ENCODE measurements at regions not wholly inside any gene's neighbourhood (a gene's known extent, or its start where the extent isn't known, plus 50 kb on each side); places are given as distances from the start of the nearest gene placed in this dataset.
A peak's percentile ranks its signal among the peaks of the same experiment; 100 is the strongest.
"Not testable (repeated sequence)": the region's sequence is repeated elsewhere in the genome, so short reads cannot be mapped to it uniquely, and the experiment has no call there.

DNA sequence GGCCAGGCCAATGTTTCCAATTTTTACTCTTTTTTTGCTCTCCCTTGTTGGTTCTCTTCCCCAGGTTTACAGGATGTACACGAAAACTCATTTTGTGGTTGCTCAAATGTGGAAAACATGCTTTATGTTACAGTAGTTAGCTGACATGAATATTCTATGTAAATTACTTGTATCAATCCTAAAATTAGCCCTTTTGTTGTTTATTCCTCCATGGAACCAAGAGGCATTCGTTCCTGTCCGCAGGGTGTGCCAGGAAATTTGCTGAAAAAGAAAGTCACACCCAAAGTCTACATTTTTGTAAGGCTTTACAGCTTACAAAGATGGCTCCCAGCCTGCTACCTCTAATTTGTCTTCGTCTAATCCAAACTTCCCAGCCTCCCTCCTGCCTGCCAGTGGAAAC is 652.3 kb downstream of the ETS1 start:
- Mint-ChIP-seq H3K9me3 (ENCODE audit: low read depth) (peaks cover 3% of the 10 kb centered on the region), H3K4me3 (ENCODE audit: unreplicated experiment) (no peak overlapping the region), H3K36me3 (ENCODE audit: low read depth) (no peaks in the 10 kb centered on the region), H3K27me3 (ENCODE audit: low read depth) (no peaks in the 10 kb centered on the region), H3K4me1 (ENCODE audit: low read depth) (no peaks in the 10 kb centered on the region), H3K27ac (ENCODE audit: unreplicated experiment) (no peak overlapping the region)
- DNase-seq (ENCODE audit: low spot score) = no peak
- TF ChIP-seq, protein P1, sequence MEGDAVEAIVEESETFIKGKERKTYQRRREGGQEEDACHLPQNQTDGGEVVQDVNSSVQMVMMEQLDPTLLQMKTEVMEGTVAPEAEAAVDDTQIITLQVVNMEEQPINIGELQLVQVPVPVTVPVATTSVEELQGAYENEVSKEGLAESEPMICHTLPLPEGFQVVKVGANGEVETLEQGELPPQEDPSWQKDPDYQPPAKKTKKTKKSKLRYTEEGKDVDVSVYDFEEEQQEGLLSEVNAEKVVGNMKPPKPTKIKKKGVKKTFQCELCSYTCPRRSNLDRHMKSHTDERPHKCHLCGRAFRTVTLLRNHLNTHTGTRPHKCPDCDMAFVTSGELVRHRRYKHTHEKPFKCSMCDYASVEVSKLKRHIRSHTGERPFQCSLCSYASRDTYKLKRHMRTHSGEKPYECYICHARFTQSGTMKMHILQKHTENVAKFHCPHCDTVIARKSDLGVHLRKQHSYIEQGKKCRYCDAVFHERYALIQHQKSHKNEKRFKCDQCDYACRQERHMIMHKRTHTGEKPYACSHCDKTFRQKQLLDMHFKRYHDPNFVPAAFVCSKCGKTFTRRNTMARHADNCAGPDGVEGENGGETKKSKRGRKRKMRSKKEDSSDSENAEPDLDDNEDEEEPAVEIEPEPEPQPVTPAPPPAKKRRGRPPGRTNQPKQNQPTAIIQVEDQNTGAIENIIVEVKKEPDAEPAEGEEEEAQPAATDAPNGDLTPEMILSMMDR (IDR thresholded peaks at IDR 0.05) = no peak

DNA sequence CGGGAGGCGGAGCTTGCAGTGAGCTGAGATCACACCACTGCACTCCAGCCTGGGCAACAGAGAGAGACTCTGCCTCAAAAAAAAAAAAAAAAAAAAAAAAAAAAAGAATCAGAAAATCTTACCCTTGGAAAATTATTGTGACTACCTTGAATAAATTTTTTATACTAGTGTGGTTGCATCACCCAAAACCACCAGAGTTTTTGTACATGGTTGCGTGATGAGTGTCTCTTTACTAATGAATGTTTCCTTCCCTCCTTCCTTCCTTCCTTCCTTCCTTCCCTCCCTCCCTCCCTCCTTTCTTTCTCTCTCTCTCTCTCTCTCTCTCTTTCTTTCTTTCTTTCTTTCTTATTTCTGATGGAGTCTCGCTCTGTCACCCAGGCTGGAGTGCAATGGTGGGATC is 653.4 kb downstream of the ETS1 start:
- not testable (repeated sequence) for H3K27me3 Mint-ChIP-seq (ENCODE audit: low read depth); H3K4me1 Mint-ChIP-seq (ENCODE audit: low read depth); H3K27ac Mint-ChIP-seq (ENCODE audit: unreplicated experiment); DNase-seq (ENCODE audit: low spot score); H3K9me3 Mint-ChIP-seq (ENCODE audit: low read depth); H3K36me3 Mint-ChIP-seq (ENCODE audit: low read depth); H3K4me3 Mint-ChIP-seq (ENCODE audit: unreplicated experiment)

DNA sequence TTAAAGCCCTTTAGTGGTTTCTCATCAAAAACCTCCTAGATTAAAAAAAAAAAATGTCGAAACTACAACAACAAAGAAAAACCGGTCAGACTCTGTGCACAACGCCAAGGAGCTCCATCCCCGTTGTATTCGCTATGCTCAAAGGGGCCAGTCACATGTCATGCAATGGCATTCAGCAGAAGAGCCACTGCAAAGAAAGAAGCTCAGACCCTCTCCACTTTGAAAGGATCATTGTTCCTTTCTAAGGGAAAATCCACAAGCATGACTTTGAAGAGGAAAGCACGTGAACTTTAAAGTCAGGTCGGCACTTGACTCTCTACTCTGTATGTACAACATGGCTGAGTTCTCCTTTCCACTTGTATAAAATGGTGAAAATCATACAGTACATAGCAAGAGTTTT is 655.6 kb downstream of the ETS1 start:
- no peaks in the 10 kb centered on the region for H3K4me1 Mint-ChIP-seq (ENCODE audit: low read depth)
- DNase-seq (ENCODE audit: low spot score) = no peak
- no peaks in the 10 kb centered on the region for H3K27me3 Mint-ChIP-seq (ENCODE audit: low read depth)
- H3K36me3 Mint-ChIP-seq (ENCODE audit: low read depth) = no peaks in the 10 kb centered on the region
- no peak overlapping the region for H3K4me3 Mint-ChIP-seq (ENCODE audit: unreplicated experiment)
- no peak overlapping the region for H3K27ac Mint-ChIP-seq (ENCODE audit: unreplicated experiment)
- peaks cover 3% of the 10 kb centered on the region for H3K9me3 Mint-ChIP-seq (ENCODE audit: low read depth)
- TF ChIP-seq, protein P1 (IDR thresholded peaks at IDR 0.05) = no peak

DNA sequence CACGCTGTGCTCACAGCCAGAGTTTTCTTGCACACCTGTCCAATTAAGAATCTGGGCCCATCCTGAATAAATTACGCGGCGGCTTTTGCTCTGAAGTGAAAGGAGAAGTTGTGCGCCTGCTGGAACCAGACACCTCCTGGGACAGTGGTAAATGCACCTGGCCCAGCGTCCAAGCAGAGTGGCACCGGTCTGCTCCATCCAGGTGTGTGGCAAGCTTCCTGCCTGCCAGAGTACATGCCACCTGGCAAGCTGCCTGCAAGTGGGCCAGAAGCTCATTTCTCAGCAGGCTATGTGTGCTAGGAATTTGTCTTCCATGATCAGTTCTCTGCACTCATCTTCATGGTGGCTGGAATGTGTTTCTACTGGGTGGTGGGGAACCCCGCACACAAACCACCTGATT is 660.6 kb downstream of the ETS1 start:
- peaks cover 29% of the 10 kb centered on the region for H3K4me1 Mint-ChIP-seq (ENCODE audit: low read depth)
- no peak overlapping the region for H3K27ac Mint-ChIP-seq (ENCODE audit: unreplicated experiment)
- TF ChIP-seq, protein P1 (IDR thresholded peaks at IDR 0.05) = no peak
- no peak for DNase-seq (ENCODE audit: low spot score)
- H3K36me3 Mint-ChIP-seq (ENCODE audit: low read depth) = no peaks in the 10 kb centered on the region
- H3K27me3 Mint-ChIP-seq (ENCODE audit: low read depth) = no peaks in the 10 kb centered on the region
- H3K9me3 Mint-ChIP-seq (ENCODE audit: low read depth) = peaks cover 5% of the 10 kb centered on the region
- H3K4me3 Mint-ChIP-seq (ENCODE audit: unreplicated experiment) = no peak overlapping the region

DNA sequence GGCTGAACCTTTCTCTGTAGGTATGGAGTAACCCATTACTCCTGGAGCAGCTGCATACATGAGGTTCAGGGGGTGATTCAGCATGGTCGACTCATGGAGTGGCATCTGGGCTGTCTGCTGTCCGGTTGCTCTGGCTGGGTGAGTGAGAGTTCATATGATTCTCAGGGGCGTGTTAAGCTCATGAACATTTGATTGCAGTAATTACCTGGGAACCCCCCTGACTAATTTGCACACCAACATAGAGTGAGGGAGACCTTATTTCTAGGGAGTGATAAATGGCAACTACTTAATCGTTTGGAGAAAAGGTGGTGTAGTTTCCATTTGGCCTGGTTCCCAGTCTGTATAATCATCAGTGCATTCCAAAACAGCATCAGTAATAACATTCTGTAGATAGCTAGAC is 661.9 kb downstream of the ETS1 start:
- peaks cover 9% of the 10 kb centered on the region for H3K9me3 Mint-ChIP-seq (ENCODE audit: low read depth)
- H3K4me1 Mint-ChIP-seq (ENCODE audit: low read depth) = peaks cover 32% of the 10 kb centered on the region
- TF ChIP-seq, protein P1 (IDR thresholded peaks at IDR 0.05) = no peak
- no peak overlapping the region for H3K4me3 Mint-ChIP-seq (ENCODE audit: unreplicated experiment)
- H3K36me3 Mint-ChIP-seq (ENCODE audit: low read depth) = no peaks in the 10 kb centered on the region
- peak overlapping the region; percentile 57 for H3K27ac Mint-ChIP-seq (ENCODE audit: unreplicated experiment)
- no peaks in the 10 kb centered on the region for H3K27me3 Mint-ChIP-seq (ENCODE audit: low read depth)
- no peak for DNase-seq (ENCODE audit: low spot score)

DNA sequence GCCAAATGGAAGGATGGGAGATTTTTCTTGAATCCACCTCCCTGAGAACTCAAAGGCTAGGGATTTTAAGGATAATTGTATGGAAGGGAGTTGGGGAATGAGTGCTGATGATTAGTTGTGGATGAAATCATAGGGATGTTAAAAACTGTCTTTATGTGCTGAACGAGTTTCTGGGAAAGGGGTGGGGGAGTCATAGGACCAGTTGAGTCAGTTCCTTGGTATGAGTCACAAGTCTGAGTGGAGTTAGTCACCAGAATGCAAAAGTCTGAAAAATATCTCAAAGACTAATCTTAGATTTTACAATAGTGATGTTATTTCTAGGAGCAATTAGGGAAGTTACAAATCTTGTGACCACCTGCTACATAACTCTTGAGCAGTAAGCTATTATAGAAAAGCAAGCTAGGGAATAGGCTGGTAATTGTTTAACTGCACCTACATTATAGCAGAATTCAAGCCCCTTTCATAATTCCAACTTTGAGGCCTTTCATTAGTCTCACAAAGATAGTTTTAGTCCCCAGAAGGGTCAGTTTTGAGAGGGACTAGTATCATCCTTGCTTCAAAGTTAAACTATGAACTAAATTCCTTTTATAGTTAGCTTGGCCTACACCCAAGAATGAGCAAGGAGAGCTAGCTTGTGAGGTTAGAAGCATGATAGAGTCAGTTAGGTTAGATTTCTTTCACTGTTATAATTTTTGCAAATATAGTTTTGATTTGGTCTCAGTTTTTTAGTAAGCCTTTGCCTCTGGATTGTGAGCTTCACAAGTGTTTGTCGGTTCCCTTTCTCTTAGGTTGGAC is 668.0 kb downstream of the ETS1 start:
- Mint-ChIP-seq H3K27ac (ENCODE audit: unreplicated experiment) (peak overlapping the region; percentile 97), H3K4me3 (ENCODE audit: unreplicated experiment) (no peak overlapping the region), H3K9me3 (ENCODE audit: low read depth) (peaks cover 54% of the 10 kb centered on the region), H3K27me3 (ENCODE audit: low read depth) (no peaks in the 10 kb centered on the region), H3K36me3 (ENCODE audit: low read depth) (peaks cover 11% of the 10 kb centered on the region), H3K4me1 (ENCODE audit: low read depth) (peaks cover 33% of the 10 kb centered on the region)
- TF ChIP-seq, protein P1 (IDR thresholded peaks at IDR 0.05) = no peak
- no peak for DNase-seq (ENCODE audit: low spot score)
